ENCODE measurements at regions not wholly inside any gene's neighbourhood (a gene's known extent, or its start where the extent isn't known, plus 50 kb on each side); places are given as distances from the start of the nearest gene placed in this dataset.

GRCh38 chr5:82975396-82975795 lies 101.8 kb downstream of the TMEM167A start:
- TF ChIP-seq CREB1 (CRISPR knock-in tag; IDR thresholded peaks at IDR 0.05) (no peak), E2F1 (CRISPR knock-in tag; IDR thresholded peaks at IDR 0.05) (no peak), FOXP4 (CRISPR knock-in tag; IDR thresholded peaks at IDR 0.05) (no peak), TCF7 (CRISPR knock-in tag; IDR thresholded peaks at IDR 0.05; ENCODE audit: low read depth) (no peak), E2F4 (CRISPR knock-in tag; IDR thresholded peaks at IDR 0.05; ENCODE audit: borderline replicate concordance, low read depth) (no peak), ZNF671 (CRISPR knock-in tag; IDR thresholded peaks at IDR 0.05) (no peak), ELF4 (CRISPR knock-in tag; IDR thresholded peaks at IDR 0.05; ENCODE audit: low read depth) (no peak), CTCF (IDR thresholded peaks at IDR 0.05) (no peak)
